Gastrocnemius medialis (tissue), 4 donors: ENCODE measurements at regions not wholly inside any gene's neighbourhood (a gene's known extent, or its start where the extent isn't known, plus 50 kb on each side); places are given as distances from the start of the nearest gene placed in this dataset.

ENCODE experiments used
- ATAC-seq, 2 donors: fragments of 150-250 bp; one replicate each; pipeline ENCODE4 v1.9.1; 2016
- DNase-seq, 2 donors: peaks; one replicate each; pipeline ENCODE4 v3.0.0-alpha.2; 2019
- H3K27ac ChIP-seq, 4 donors: fragments of 200-600 bp; sonication (generic); 1 replicate in 1 of 4; 2 replicates in 3 of 4; pipeline ENCODE4 v1.5.1; 2016 to 2018; ENCODE audit warnings: mild to moderate bottlenecking in 2 of 4, moderate library complexity in 1 of 4
- H3K27me3 ChIP-seq, 3 donors: fragments of 200-600 bp; sonication (generic) in 2 of 3; 1 replicate in 1 of 3; 2 replicates in 2 of 3; pipeline versions ENCODE4 v1.5.1 to v1.6.0; 2016 to 2019; ENCODE audit warnings: mild to moderate bottlenecking in 1 of 3, moderate library complexity in 1 of 3
- H3K36me3 ChIP-seq, 2 donors: fragments of 200-600 bp; sonication (generic) in 1 of 2; one replicate each; pipeline ENCODE4 v1.5.1; 2017 to 2018
- H3K4me1 ChIP-seq, 2 donors: fragments of 200-600 bp; sonication (generic) in 1 of 2; one replicate each; pipeline ENCODE4 v1.5.1; 2016 to 2017; ENCODE audit warnings: mild to moderate bottlenecking in 2 of 2
- H3K4me3 ChIP-seq, 4 donors: fragments of 200-600 bp; sonication (generic) in 3 of 4; 1 replicate in 1 of 4; 2 replicates in 3 of 4; pipeline ENCODE4 v1.5.1; 2016 to 2019; ENCODE audit warnings: mild to moderate bottlenecking in 2 of 4
- H3K9me3 ChIP-seq, 3 donors: fragments of 200-600 bp; sonication (generic) in 2 of 3; 1 replicate in 1 of 3; 2 replicates in 2 of 3; pipeline ENCODE4 v1.5.1; 2016 to 2019
- POLR2A ChIP-seq, 2 donors: fragments of 450-650 bp; IDR thresholded peaks; one replicate each; pipeline ENCODE4 v1.6.1; 2017; ENCODE audit warnings: antibody characterized with exemption in 2 of 2, mild to moderate bottlenecking in 2 of 2, moderate library complexity in 2 of 2
- in situ Hi-C, 4 donors: fragments of 200-750 bp; cut with MboI; loops; one replicate each; pipeline versions ENCODE4 v1.15.0 to v1.8.0; 2017; ENCODE audit warnings: low sequenced_read_pairs in 4 of 4
- intact Hi-C: fragments of 100-400 bp; cut with DNase I; formaldehyde crosslinking; loops from one replicate; pipeline ENCODE4 v1.15.1; 2023; ENCODE audit warnings: low total_unique reads
- TF ChIP-seq, protein P1 (sequence below), 5 experiments: fragments of 450-650 bp in 3 of 5; fragments of 200-600 bp in 2 of 5; sonication (generic) in 2 of 5; IDR thresholded peaks in 4 of 5; conservative IDR thresholded peaks in 1 of 5; 1 replicate in 4 of 5; 2 replicates in 1 of 5; pipeline ENCODE4 v1.5.1; 2016 to 2019; ENCODE audit warnings: antibody characterized with exemption in 5 of 5, mild to moderate bottlenecking in 3 of 5, moderate library complexity in 3 of 5

DNA sequence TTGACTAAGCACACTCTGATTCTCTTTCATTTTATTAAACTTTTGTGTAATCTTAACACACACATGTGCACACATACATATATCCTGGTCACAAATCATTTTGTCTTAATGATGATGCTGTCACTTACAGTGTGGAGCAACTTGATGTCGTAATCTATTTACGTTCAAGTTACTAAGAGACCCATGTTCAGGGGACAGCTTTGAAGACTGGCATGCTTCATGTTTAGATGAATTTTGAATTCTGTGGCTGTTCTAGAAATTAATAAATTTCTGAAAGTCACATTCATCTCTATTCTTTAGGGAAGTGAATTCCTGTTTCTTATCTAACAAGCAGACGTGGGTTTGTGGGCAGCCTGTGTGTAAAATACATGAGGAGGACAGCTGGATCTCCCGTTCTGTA lies 1637.8 kb downstream of the PLA2G4A start:
- intact Hi-C loops, result no loop called here
- no peaks in the 10 kb centered on the region for H3K27me3 ChIP-seq
- no peaks in the 10 kb centered on the region for H3K9me3 ChIP-seq
- H3K36me3 ChIP-seq, result no peaks in the 10 kb centered on the region
- in situ Hi-C loops, result no loop called here
- DNase-seq (no peak), ATAC-seq (no peak)
- H3K4me3 ChIP-seq, result no peak overlapping the region
- no peak overlapping the region for H3K27ac ChIP-seq
- H3K4me1 ChIP-seq, result no peaks in the 10 kb centered on the region
- TF ChIP-seq POLR2A (IDR thresholded peaks at IDR 0.05), result no peak
- TF ChIP-seq, protein P1, sequence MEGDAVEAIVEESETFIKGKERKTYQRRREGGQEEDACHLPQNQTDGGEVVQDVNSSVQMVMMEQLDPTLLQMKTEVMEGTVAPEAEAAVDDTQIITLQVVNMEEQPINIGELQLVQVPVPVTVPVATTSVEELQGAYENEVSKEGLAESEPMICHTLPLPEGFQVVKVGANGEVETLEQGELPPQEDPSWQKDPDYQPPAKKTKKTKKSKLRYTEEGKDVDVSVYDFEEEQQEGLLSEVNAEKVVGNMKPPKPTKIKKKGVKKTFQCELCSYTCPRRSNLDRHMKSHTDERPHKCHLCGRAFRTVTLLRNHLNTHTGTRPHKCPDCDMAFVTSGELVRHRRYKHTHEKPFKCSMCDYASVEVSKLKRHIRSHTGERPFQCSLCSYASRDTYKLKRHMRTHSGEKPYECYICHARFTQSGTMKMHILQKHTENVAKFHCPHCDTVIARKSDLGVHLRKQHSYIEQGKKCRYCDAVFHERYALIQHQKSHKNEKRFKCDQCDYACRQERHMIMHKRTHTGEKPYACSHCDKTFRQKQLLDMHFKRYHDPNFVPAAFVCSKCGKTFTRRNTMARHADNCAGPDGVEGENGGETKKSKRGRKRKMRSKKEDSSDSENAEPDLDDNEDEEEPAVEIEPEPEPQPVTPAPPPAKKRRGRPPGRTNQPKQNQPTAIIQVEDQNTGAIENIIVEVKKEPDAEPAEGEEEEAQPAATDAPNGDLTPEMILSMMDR (IDR thresholded peaks at IDR 0.05 in 4 of 5, conservative IDR thresholded peaks at IDR 0.05 in 1 of 5), result no peak

DNA sequence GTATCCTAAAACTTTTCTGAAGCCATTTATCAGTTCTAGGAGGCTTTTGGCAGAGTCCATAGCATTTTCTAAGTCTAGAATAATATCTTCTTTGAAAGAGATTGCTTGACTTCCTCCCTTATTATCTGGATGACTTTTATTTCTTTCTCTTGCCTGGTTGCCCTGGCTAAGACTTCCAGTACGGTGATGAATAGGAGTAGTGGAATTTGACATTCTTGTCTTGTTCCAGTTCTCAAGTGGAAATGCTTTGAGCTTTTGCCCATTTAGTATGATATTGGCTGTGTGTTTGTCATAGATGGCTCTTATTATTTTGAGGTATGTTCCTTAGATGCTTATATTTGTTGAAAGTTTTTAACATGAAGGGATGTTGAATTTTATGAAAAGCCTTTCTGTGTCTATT lies 1647.9 kb downstream of the PLA2G4A start:
- no peaks in the 10 kb centered on the region for H3K36me3 ChIP-seq
- no peak for TF ChIP-seq POLR2A (IDR thresholded peaks at IDR 0.05)
- TF ChIP-seq, protein P1 (IDR thresholded peaks at IDR 0.05 in 4 of 5, conservative IDR thresholded peaks at IDR 0.05 in 1 of 5), result no peak
- no peaks in the 10 kb centered on the region for H3K4me1 ChIP-seq
- no peak overlapping the region for H3K27ac ChIP-seq
- no peaks in the 10 kb centered on the region for H3K27me3 ChIP-seq
- DNase-seq (no peak), ATAC-seq (no peak)
- H3K4me3 ChIP-seq, result no peak overlapping the region
- H3K9me3 ChIP-seq, result no peaks in the 10 kb centered on the region
- intact Hi-C loops (loop anchor here (5.0 kb wide), 1 partner anchor 561 kb away; no protein-coding TSS in a partner anchor), in situ Hi-C loops (no loop called here)

DNA sequence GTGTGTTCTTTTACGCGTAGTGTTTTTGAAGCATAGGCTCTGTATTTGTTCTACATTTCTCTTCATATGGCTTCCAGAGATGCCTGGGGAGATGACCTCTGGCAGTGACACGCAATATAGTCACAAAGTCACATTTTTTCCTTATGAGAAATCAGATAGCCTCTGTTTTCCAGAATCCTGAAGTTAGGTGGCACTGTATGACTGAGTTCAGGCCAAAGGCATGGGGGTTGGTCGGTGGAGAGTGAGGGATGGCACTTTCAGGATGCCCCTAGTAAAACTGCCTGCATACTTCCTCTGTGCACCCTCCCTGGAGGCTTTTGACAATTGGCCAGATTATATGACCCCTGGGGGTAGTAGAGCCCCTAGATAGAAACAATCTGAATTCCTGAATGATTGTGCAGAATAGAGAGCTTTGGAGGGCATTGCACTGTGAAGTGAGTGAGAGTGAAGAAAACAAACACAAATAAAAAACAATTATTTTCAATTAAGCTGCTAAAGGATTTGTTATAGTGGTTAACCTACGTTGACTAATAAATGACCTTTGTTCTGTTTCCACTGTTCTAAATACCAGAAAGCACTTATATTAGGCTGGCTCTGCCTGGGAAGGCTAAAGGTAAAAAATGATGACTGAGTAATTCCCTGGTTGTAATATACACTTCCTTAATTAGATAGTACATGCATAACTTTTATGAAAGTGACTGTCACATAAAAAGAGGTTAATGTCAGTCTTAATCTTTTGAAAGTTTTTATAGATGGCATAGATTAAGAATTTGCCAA lies 1660.8 kb downstream of the PLA2G4A start:
- intact Hi-C loops, result no loop called here
- ATAC-seq (no peak), DNase-seq (no peak)
- H3K27ac ChIP-seq, result no peak overlapping the region
- no peaks in the 10 kb centered on the region for H3K9me3 ChIP-seq
- H3K4me1 ChIP-seq, result no peaks in the 10 kb centered on the region
- TF ChIP-seq POLR2A (IDR thresholded peaks at IDR 0.05), result no peak
- TF ChIP-seq, protein P1 (IDR thresholded peaks at IDR 0.05 in 4 of 5, conservative IDR thresholded peaks at IDR 0.05 in 1 of 5), result no peak
- H3K36me3 ChIP-seq, result no peaks in the 10 kb centered on the region
- in situ Hi-C loops, result no loop called here
- H3K27me3 ChIP-seq, result no peaks in the 10 kb centered on the region
- no peak overlapping the region for H3K4me3 ChIP-seq

DNA sequence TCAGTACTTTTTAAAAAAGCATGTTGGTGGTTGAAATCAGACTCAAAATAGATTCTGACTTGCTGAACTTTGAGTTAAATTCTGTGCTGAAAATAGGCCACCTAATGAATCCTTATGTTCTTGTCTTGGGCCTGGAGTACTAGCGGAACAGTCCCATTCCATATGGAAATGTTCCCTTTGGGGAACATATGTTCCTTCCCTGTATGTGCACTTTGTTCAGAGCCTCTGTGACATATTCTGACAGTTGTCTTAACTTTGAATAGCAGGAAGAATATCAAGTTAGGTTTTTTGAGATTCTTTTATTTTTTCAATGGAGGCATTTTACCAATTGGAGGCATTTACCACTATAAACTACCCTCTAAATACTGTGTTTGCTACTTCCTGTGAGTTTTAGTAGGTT lies 1667.8 kb downstream of the PLA2G4A start:
- no peaks in the 10 kb centered on the region for H3K36me3 ChIP-seq
- H3K4me1 ChIP-seq, result no peaks in the 10 kb centered on the region
- in situ Hi-C loops (no loop called here), intact Hi-C loops (no loop called here)
- no peaks in the 10 kb centered on the region for H3K27me3 ChIP-seq
- no peak overlapping the region for H3K27ac ChIP-seq
- H3K9me3 ChIP-seq, result no peaks in the 10 kb centered on the region
- no peak for ATAC-seq
- TF ChIP-seq POLR2A (IDR thresholded peaks at IDR 0.05), result no peak
- TF ChIP-seq, protein P1 (IDR thresholded peaks at IDR 0.05 in 4 of 5, conservative IDR thresholded peaks at IDR 0.05 in 1 of 5), result no peak
- no peak overlapping the region for H3K4me3 ChIP-seq
- DNase-seq, result no peak

DNA sequence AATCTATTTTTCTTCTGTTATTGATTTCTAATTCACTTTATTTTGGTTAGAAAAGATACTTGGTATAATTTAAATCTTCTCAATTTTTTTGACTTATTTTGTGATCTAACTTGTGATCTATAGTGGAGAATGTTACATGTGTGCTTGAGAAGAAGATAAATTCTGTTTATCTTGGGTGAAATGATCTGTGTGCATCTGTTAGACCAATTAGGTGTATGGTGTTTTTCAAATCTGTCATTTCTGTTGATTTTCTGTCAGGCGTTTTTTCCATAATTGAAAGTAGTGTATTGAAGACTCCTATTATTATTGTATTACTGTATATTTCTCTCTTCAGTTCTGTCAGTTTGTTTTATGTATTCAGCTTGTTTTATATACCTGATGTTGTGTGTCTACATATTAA lies 1668.3 kb downstream of the PLA2G4A start:
- Histone ChIP-seq H3K4me3 (no peak overlapping the region), H3K27me3 (no peaks in the 10 kb centered on the region), H3K4me1 (no peaks in the 10 kb centered on the region), H3K36me3 (no peaks in the 10 kb centered on the region), H3K27ac (no peak overlapping the region), H3K9me3 (no peaks in the 10 kb centered on the region)
- in situ Hi-C loops (no loop called here), intact Hi-C loops (no loop called here)
- DNase-seq (no peak), ATAC-seq (no peak)
- TF ChIP-seq, protein P1 (IDR thresholded peaks at IDR 0.05 in 4 of 5, conservative IDR thresholded peaks at IDR 0.05 in 1 of 5), result no peak
- no peak for TF ChIP-seq POLR2A (IDR thresholded peaks at IDR 0.05)
